ENCODE measurements at regions not wholly inside any gene's neighbourhood (a gene's known extent, or its start where the extent isn't known, plus 50 kb on each side); places are given as distances from the start of the nearest gene placed in this dataset.

- H3K4me1 ChIP-seq (ENCODE audit: low read length): no peaks in the 10 kb centered on the region
- no peak overlapping the region for H3K9ac ChIP-seq (ENCODE audit: low read length)
- no peak for TF ChIP-seq EZH2phosphoT487 (IDR thresholded peaks at IDR 0.05; ENCODE audit: low read length)
- H3K36me3 ChIP-seq (replicated peaks; ENCODE audit: insufficient read depth, low read length): no peaks in the 10 kb centered on the region
- H3K9me3 ChIP-seq (replicated peaks; ENCODE audit: insufficient read depth, low read length): no peaks in the 10 kb centered on the region
- no peak overlapping the region for H2AFZ ChIP-seq (ENCODE audit: low read length)
- no peaks in the 10 kb centered on the region for H3K9me2 ChIP-seq (replicated peaks; ENCODE audit: insufficient read depth, low read length)
- H3K4me3 ChIP-seq (ENCODE audit: low read length): no peak overlapping the region
- H3K27ac ChIP-seq (ENCODE audit: low read length): no peak overlapping the region
- no peak for DNase-seq
- no peak overlapping the region for H3K4me2 ChIP-seq (ENCODE audit: low read depth, low read length)
- H3F3A ChIP-seq (ENCODE audit: insufficient read depth, low read length): no peaks in the 10 kb centered on the region
- no peaks in the 10 kb centered on the region for H3K27me3 ChIP-seq (replicated peaks; ENCODE audit: insufficient read depth, low read length)
- H4K20me1 ChIP-seq (ENCODE audit: insufficient read depth, low read length): no peaks in the 10 kb centered on the region
- no peaks in the 10 kb centered on the region for H3K79me2 ChIP-seq (ENCODE audit: low read length)
Measured at GRCh38 chr4:178672512-178672911, 1230.3 kb upstream of the AGA start.

- H3K27me3 ChIP-seq (replicated peaks; ENCODE audit: insufficient read depth, low read length): no peaks in the 10 kb centered on the region
- H3K9ac ChIP-seq (ENCODE audit: low read length): no peak overlapping the region
- H3K4me1 ChIP-seq (ENCODE audit: low read length): no peaks in the 10 kb centered on the region
- no peaks in the 10 kb centered on the region for H3F3A ChIP-seq (ENCODE audit: insufficient read depth, low read length)
- DNase-seq: no peak
- H3K36me3 ChIP-seq (replicated peaks; ENCODE audit: insufficient read depth, low read length): no peaks in the 10 kb centered on the region
- H3K79me2 ChIP-seq (ENCODE audit: low read length): no peaks in the 10 kb centered on the region
- no peak overlapping the region for H3K27ac ChIP-seq (ENCODE audit: low read length)
- H3K4me2 ChIP-seq (ENCODE audit: low read depth, low read length): no peak overlapping the region
- H3K9me2 ChIP-seq (replicated peaks; ENCODE audit: insufficient read depth, low read length): no peaks in the 10 kb centered on the region; the same call in 1 of the 2 replicates
- H2AFZ ChIP-seq (ENCODE audit: low read length): no peak overlapping the region
- no peaks in the 10 kb centered on the region for H3K9me3 ChIP-seq (replicated peaks; ENCODE audit: insufficient read depth, low read length)
- no peak overlapping the region for H3K4me3 ChIP-seq (ENCODE audit: low read length)
- TF ChIP-seq, protein P1, sequence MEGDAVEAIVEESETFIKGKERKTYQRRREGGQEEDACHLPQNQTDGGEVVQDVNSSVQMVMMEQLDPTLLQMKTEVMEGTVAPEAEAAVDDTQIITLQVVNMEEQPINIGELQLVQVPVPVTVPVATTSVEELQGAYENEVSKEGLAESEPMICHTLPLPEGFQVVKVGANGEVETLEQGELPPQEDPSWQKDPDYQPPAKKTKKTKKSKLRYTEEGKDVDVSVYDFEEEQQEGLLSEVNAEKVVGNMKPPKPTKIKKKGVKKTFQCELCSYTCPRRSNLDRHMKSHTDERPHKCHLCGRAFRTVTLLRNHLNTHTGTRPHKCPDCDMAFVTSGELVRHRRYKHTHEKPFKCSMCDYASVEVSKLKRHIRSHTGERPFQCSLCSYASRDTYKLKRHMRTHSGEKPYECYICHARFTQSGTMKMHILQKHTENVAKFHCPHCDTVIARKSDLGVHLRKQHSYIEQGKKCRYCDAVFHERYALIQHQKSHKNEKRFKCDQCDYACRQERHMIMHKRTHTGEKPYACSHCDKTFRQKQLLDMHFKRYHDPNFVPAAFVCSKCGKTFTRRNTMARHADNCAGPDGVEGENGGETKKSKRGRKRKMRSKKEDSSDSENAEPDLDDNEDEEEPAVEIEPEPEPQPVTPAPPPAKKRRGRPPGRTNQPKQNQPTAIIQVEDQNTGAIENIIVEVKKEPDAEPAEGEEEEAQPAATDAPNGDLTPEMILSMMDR (IDR thresholded peaks at IDR 0.05; ENCODE audit: low read length): no peak
- TF ChIP-seq EZH2phosphoT487 (IDR thresholded peaks at IDR 0.05; ENCODE audit: low read length) (no peak), EZH2 (optimal IDR thresholded peaks at IDR 0.05; ENCODE audit: low read depth, low read length) (no peak)
- no peaks in the 10 kb centered on the region for H4K20me1 ChIP-seq (ENCODE audit: insufficient read depth, low read length)
Measured at GRCh38 chr4:178681871-178682270, 1239.6 kb upstream of the AGA start.

GRCh38 chr4:178689926-178690325 lies 1247.7 kb upstream of the AGA start:
- H3K4me3 ChIP-seq (ENCODE audit: low read length): no peak overlapping the region
- H3K4me1 ChIP-seq (ENCODE audit: low read length): no peaks in the 10 kb centered on the region
- H3K27ac ChIP-seq (ENCODE audit: low read length): no peak overlapping the region
- H3K36me3 ChIP-seq (replicated peaks; ENCODE audit: insufficient read depth, low read length): no peaks in the 10 kb centered on the region
- no peaks in the 10 kb centered on the region for H3K79me2 ChIP-seq (ENCODE audit: low read length)
- H3K9ac ChIP-seq (ENCODE audit: low read length): no peak overlapping the region
- no peaks in the 10 kb centered on the region for H3F3A ChIP-seq (ENCODE audit: insufficient read depth, low read length)
- no peak overlapping the region for H3K4me2 ChIP-seq (ENCODE audit: low read depth, low read length)
- no peaks in the 10 kb centered on the region for H4K20me1 ChIP-seq (ENCODE audit: insufficient read depth, low read length)
- H3K9me2 ChIP-seq (replicated peaks; ENCODE audit: insufficient read depth, low read length): no peaks in the 10 kb centered on the region; the same call in 1 of the 2 replicates
- no peaks in the 10 kb centered on the region for H3K9me3 ChIP-seq (replicated peaks; ENCODE audit: insufficient read depth, low read length)
- no peak overlapping the region for H2AFZ ChIP-seq (ENCODE audit: low read length)
- TF ChIP-seq, protein P1 (IDR thresholded peaks at IDR 0.05; ENCODE audit: low read length): no peak
- TF ChIP-seq EZH2phosphoT487 (IDR thresholded peaks at IDR 0.05; ENCODE audit: low read length) (no peak), EZH2 (optimal IDR thresholded peaks at IDR 0.05; ENCODE audit: low read depth, low read length) (no peak)
- no peaks in the 10 kb centered on the region for H3K27me3 ChIP-seq (replicated peaks; ENCODE audit: insufficient read depth, low read length)
- DNase-seq: no peak

GRCh38 chr4:178693816-178694215 lies 1251.6 kb upstream of the AGA start:
- H3K36me3 ChIP-seq (replicated peaks; ENCODE audit: insufficient read depth, low read length): no peaks in the 10 kb centered on the region
- no peaks in the 10 kb centered on the region for H3F3A ChIP-seq (ENCODE audit: insufficient read depth, low read length)
- no peak for DNase-seq
- TF ChIP-seq EZH2phosphoT487 (IDR thresholded peaks at IDR 0.05; ENCODE audit: low read length): no peak
- TF ChIP-seq EZH2 (optimal IDR thresholded peaks at IDR 0.05; ENCODE audit: low read depth, low read length): no peak
- no peak overlapping the region for H3K4me2 ChIP-seq (ENCODE audit: low read depth, low read length)
- H3K9me2 ChIP-seq (replicated peaks; ENCODE audit: insufficient read depth, low read length): no peaks in the 10 kb centered on the region
- H3K79me2 ChIP-seq (ENCODE audit: low read length): no peaks in the 10 kb centered on the region
- H3K27me3 ChIP-seq (replicated peaks; ENCODE audit: insufficient read depth, low read length): no peaks in the 10 kb centered on the region
- no peak overlapping the region for H2AFZ ChIP-seq (ENCODE audit: low read length)
- no peak overlapping the region for H3K4me3 ChIP-seq (ENCODE audit: low read length)
- no peak overlapping the region for H3K9ac ChIP-seq (ENCODE audit: low read length)
- H3K9me3 ChIP-seq (replicated peaks; ENCODE audit: insufficient read depth, low read length): no peaks in the 10 kb centered on the region
- H4K20me1 ChIP-seq (ENCODE audit: insufficient read depth, low read length): no peaks in the 10 kb centered on the region
- no peak overlapping the region for H3K27ac ChIP-seq (ENCODE audit: low read length)
- no peaks in the 10 kb centered on the region for H3K4me1 ChIP-seq (ENCODE audit: low read length)

Measured in MM.1S (cell line).